ENCODE measurements at regions not wholly inside any gene's neighbourhood (a gene's known extent, or its start where the extent isn't known, plus 50 kb on each side); places are given as distances from the start of the nearest gene placed in this dataset.

DNA sequence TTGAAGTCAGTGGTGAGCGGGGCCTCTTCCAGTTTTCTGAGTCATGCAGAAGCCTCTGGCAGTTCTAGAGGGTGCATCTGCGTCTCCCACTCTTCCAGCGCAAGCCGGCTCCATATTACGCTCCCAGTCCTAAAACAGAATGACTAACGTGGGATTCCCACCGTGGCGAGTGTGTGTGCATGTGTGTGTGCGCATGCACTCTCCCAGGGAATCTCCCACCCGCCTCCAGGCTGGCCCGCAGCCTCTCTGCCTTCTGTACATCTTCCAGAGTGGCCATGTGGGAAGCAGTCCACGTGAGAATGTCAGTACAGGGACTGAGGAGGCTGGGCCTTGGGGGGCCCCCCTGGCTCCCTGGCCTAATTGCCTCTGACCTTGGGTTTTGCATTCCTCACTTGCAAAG is 87.7 kb downstream of the LSM3 start:
- no peak for TF ChIP-seq ZNF274 (IDR thresholded peaks at IDR 0.05; ENCODE audit: low read depth, low read length)
- no peak for TF ChIP-seq YY1 (IDR thresholded peaks at IDR 0.05; ENCODE audit: insufficient read depth, insufficient read length)
